ENCODE measurements at regions not wholly inside any gene's neighbourhood (a gene's known extent, or its start where the extent isn't known, plus 50 kb on each side); places are given as distances from the start of the nearest gene placed in this dataset.

DNA sequence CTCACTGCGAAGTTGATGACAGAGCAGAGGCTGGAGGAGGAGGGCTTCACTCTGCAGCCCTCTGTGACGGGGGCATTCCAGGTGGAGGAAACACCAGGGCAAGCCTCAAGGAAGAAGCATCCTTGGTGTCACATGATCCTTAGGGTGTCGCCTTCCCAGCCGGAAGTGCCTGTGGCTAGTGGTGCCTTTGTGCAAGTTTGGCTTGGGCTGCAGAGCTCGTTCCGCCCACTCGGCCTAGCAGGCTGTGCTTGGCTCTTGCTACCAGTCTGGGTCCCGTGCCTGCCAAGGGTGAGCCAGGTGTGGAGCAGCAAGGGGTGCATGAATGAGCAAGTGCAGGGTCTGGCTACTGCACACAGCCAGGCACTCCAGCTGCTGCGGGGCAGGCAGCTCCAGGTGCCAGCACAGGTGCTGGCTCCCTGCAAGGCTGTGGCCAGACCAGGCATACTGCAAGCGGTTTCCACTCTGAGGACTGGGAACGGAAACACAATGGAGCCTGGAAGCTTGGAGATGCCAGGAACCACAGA is 325.3 kb upstream of the SMIM21 start:
- no peak overlapping the region for H3K27ac ChIP-seq (ENCODE audit: low read depth, low read length)
- H3K9ac ChIP-seq (ENCODE audit: low read length in 5 of 5): no peak overlapping the region
- no peaks in the 10 kb centered on the region for H3K9me3 ChIP-seq (ENCODE audit: control insufficient read depth in 5 of 5, low read length in 5 of 5)
- no peaks in the 10 kb centered on the region for H3K4me1 ChIP-seq (ENCODE audit: control insufficient read depth in 5 of 5, insufficient read depth in 5 of 5, low read length in 5 of 5)
- H3K27me3 ChIP-seq (ENCODE audit: control insufficient read depth in 5 of 5, insufficient read depth in 4 of 5, low read length in 5 of 5): peaks cover 0 to 3% (median 0%) of the 10 kb centered on the region in 5 donors
- H3K36me3 ChIP-seq (ENCODE audit: control insufficient read depth in 5 of 5, insufficient read depth in 5 of 5, low read length in 5 of 5): no peaks in the 10 kb centered on the region
- H3K4me3 ChIP-seq (ENCODE audit: low read depth in 1 of 5, low read length in 5 of 5): no peak overlapping the region

DNA sequence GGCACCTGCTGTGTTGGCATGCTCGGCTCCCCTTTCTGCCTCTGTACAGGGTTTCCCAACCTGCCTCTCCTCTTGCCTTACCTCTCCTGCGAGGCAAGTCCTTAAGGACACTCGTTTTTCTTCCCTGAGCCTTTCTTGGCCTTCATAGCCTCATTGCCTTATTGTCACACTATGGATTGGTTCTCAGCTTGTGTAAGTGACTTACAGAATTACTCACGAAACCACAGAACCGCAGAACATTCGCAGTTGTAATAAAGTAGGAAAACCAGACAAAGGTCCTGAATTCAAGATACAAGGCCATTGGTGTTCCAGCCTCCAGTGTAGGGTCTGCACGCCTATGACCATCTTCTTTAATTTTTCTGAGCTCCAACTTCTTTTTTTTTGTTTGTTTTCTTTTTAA is 317.6 kb upstream of the SMIM21 start:
- no peaks in the 10 kb centered on the region for H3K36me3 ChIP-seq (ENCODE audit: control insufficient read depth in 5 of 5, insufficient read depth in 5 of 5, low read length in 5 of 5)
- H3K4me1 ChIP-seq (ENCODE audit: control insufficient read depth in 5 of 5, insufficient read depth in 5 of 5, low read length in 5 of 5): no peaks in the 10 kb centered on the region
- no peak overlapping the region for H3K4me3 ChIP-seq (ENCODE audit: low read depth in 1 of 5, low read length in 5 of 5)
- H3K27me3 ChIP-seq (ENCODE audit: control insufficient read depth in 5 of 5, insufficient read depth in 4 of 5, low read length in 5 of 5): peaks cover 0 to 2% (median 0%) of the 10 kb centered on the region in 5 donors
- no peaks in the 10 kb centered on the region for H3K9me3 ChIP-seq (ENCODE audit: control insufficient read depth in 5 of 5, low read length in 5 of 5)
- H3K9ac ChIP-seq (ENCODE audit: low read length in 5 of 5): no peak overlapping the region
- no peak overlapping the region for H3K27ac ChIP-seq (ENCODE audit: low read depth, low read length)

GRCh38 chr18:75742516-75742915 is 315.0 kb upstream of the SMIM21 start:
- no peaks in the 10 kb centered on the region for H3K36me3 ChIP-seq (ENCODE audit: control insufficient read depth in 5 of 5, insufficient read depth in 5 of 5, low read length in 5 of 5)
- peaks cover 0 to 2% (median 0%) of the 10 kb centered on the region in 5 donors for H3K27me3 ChIP-seq (ENCODE audit: control insufficient read depth in 5 of 5, insufficient read depth in 4 of 5, low read length in 5 of 5)
- H3K9me3 ChIP-seq (ENCODE audit: control insufficient read depth in 5 of 5, low read length in 5 of 5): no peaks in the 10 kb centered on the region
- no peak overlapping the region for H3K27ac ChIP-seq (ENCODE audit: low read depth, low read length)
- no peak overlapping the region for H3K9ac ChIP-seq (ENCODE audit: low read length in 5 of 5)
- no peak overlapping the region for H3K4me3 ChIP-seq (ENCODE audit: low read depth in 1 of 5, low read length in 5 of 5)
- no peaks in the 10 kb centered on the region for H3K4me1 ChIP-seq (ENCODE audit: control insufficient read depth in 5 of 5, insufficient read depth in 5 of 5, low read length in 5 of 5)

GRCh38 chr18:75739682-75740081 is 312.2 kb upstream of the SMIM21 start:
- Histone ChIP-seq H3K36me3 (ENCODE audit: control insufficient read depth in 5 of 5, insufficient read depth in 5 of 5, low read length in 5 of 5) (no peaks in the 10 kb centered on the region), H3K9ac (ENCODE audit: low read length in 5 of 5) (no peak overlapping the region), H3K27ac (ENCODE audit: low read depth, low read length) (no peak overlapping the region), H3K4me1 (ENCODE audit: control insufficient read depth in 5 of 5, insufficient read depth in 5 of 5, low read length in 5 of 5) (no peaks in the 10 kb centered on the region), H3K9me3 (ENCODE audit: control insufficient read depth in 5 of 5, low read length in 5 of 5) (peaks cover 0 to 2% (median 0%) of the 10 kb centered on the region in 5 donors), H3K4me3 (ENCODE audit: low read depth in 1 of 5, low read length in 5 of 5) (no peak overlapping the region), H3K27me3 (ENCODE audit: control insufficient read depth in 5 of 5, insufficient read depth in 4 of 5, low read length in 5 of 5) (peaks cover 0 to 3% (median 0%) of the 10 kb centered on the region in 5 donors)

DNA sequence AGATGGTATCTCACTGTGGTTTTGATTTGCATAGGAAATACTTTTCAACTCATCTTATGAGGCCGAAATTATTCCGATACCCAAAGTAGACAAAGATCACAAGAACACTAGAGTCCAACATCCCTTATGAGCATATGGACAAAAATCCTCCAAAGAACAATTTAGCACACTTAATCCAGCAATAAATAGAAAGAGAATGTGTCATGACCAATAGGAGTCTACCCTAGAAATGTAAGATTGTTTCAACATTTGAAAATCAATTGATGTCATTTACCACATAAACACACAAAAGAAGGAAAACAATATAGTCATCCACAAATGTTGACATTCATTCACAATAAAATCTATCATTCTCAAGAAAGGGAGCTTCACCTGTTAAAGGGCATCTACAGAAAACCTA is 307.8 kb upstream of the SMIM21 start:
- Histone ChIP-seq H3K9ac (ENCODE audit: low read length in 5 of 5) (no peak overlapping the region), H3K9me3 (ENCODE audit: control insufficient read depth in 5 of 5, low read length in 5 of 5) (peaks cover 0 to 2% (median 0%) of the 10 kb centered on the region in 5 donors), H3K27me3 (ENCODE audit: control insufficient read depth in 5 of 5, insufficient read depth in 4 of 5, low read length in 5 of 5) (peaks cover 0 to 3% (median 0%) of the 10 kb centered on the region in 5 donors), H3K4me3 (ENCODE audit: low read depth in 1 of 5, low read length in 5 of 5) (no peak overlapping the region), H3K27ac (ENCODE audit: low read depth, low read length) (no peak overlapping the region), H3K36me3 (ENCODE audit: control insufficient read depth in 5 of 5, insufficient read depth in 5 of 5, low read length in 5 of 5) (no peaks in the 10 kb centered on the region), H3K4me1 (ENCODE audit: control insufficient read depth in 5 of 5, insufficient read depth in 5 of 5, low read length in 5 of 5) (no peaks in the 10 kb centered on the region)

GRCh38 chr18:75730249-75730648 is 302.7 kb upstream of the SMIM21 start:
- Histone ChIP-seq H3K9me3 (ENCODE audit: control insufficient read depth in 5 of 5, low read length in 5 of 5) (no peaks in the 10 kb centered on the region), H3K9ac (ENCODE audit: low read length in 5 of 5) (no peak overlapping the region), H3K4me1 (ENCODE audit: control insufficient read depth in 5 of 5, insufficient read depth in 5 of 5, low read length in 5 of 5) (no peaks in the 10 kb centered on the region), H3K4me3 (ENCODE audit: low read depth in 1 of 5, low read length in 5 of 5) (no peak overlapping the region), H3K27me3 (ENCODE audit: control insufficient read depth in 5 of 5, insufficient read depth in 4 of 5, low read length in 5 of 5) (peaks cover 0 to 5% (median 0%) of the 10 kb centered on the region in 5 donors), H3K27ac (ENCODE audit: low read depth, low read length) (no peak overlapping the region), H3K36me3 (ENCODE audit: control insufficient read depth in 5 of 5, insufficient read depth in 5 of 5, low read length in 5 of 5) (no peaks in the 10 kb centered on the region)

DNA sequence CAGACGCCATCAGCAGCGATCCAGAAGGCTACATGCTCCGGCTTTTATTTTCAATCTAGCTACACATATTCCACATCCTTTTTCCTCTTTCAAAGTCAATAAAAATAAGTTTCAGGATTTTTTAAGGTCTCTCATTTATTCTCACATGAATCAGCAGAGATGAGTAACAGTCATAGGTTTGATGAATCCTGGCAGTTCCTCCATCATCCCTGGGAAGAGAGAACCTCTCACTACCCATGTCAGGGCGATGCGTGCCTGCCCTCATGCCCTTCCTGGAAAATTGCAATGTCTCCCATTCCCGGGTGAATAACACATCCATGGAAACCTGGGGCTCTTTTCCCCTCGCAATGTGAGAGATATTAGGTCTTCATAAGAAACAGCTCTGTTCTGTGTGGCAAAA is 301.1 kb upstream of the SMIM21 start:
- H3K9ac ChIP-seq (ENCODE audit: low read length in 5 of 5): no peak overlapping the region
- no peak overlapping the region for H3K4me3 ChIP-seq (ENCODE audit: low read depth in 1 of 5, low read length in 5 of 5)
- H3K27me3 ChIP-seq (ENCODE audit: control insufficient read depth in 5 of 5, insufficient read depth in 4 of 5, low read length in 5 of 5): peaks cover 0 to 6% (median 0%) of the 10 kb centered on the region in 5 donors
- no peak overlapping the region for H3K27ac ChIP-seq (ENCODE audit: low read depth, low read length)
- H3K4me1 ChIP-seq (ENCODE audit: control insufficient read depth in 5 of 5, insufficient read depth in 5 of 5, low read length in 5 of 5): no peaks in the 10 kb centered on the region
- H3K9me3 ChIP-seq (ENCODE audit: control insufficient read depth in 5 of 5, low read length in 5 of 5): no peaks in the 10 kb centered on the region
- H3K36me3 ChIP-seq (ENCODE audit: control insufficient read depth in 5 of 5, insufficient read depth in 5 of 5, low read length in 5 of 5): no peaks in the 10 kb centered on the region

DNA sequence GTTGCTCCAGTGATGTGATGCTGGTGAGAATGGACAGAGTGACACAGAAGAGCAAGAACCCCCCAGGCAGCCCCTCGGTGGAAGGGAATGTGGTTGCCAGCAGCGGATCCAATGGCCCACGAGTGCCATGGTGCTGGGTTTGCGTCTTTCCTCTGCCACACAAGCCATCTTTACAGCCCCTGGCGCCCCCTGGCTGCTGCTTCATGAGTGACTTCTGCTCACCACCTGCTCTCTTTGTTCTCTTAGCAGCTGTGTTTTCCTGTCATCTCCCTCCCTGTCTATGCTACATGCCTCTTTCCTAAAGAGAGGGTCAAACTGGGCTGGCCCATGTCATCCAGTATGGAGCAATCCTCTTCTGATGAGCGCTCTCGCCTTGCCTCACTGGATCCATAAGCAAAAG is 300.0 kb upstream of the SMIM21 start:
- Histone ChIP-seq H3K9ac (ENCODE audit: low read length in 5 of 5) (no peak overlapping the region), H3K27me3 (ENCODE audit: control insufficient read depth in 5 of 5, insufficient read depth in 4 of 5, low read length in 5 of 5) (peaks cover 0 to 6% (median 0%) of the 10 kb centered on the region in 5 donors), H3K4me1 (ENCODE audit: control insufficient read depth in 5 of 5, insufficient read depth in 5 of 5, low read length in 5 of 5) (no peaks in the 10 kb centered on the region), H3K27ac (ENCODE audit: low read depth, low read length) (no peak overlapping the region), H3K9me3 (ENCODE audit: control insufficient read depth in 5 of 5, low read length in 5 of 5) (no peaks in the 10 kb centered on the region), H3K36me3 (ENCODE audit: control insufficient read depth in 5 of 5, insufficient read depth in 5 of 5, low read length in 5 of 5) (no peaks in the 10 kb centered on the region), H3K4me3 (ENCODE audit: low read depth in 1 of 5, low read length in 5 of 5) (no peak overlapping the region)

- Histone ChIP-seq H3K9me3 (ENCODE audit: control insufficient read depth in 5 of 5, low read length in 5 of 5) (peaks cover 0 to 5% (median 0%) of the 10 kb centered on the region in 5 donors), H3K36me3 (ENCODE audit: control insufficient read depth in 5 of 5, insufficient read depth in 5 of 5, low read length in 5 of 5) (no peaks in the 10 kb centered on the region), H3K4me1 (ENCODE audit: control insufficient read depth in 5 of 5, insufficient read depth in 5 of 5, low read length in 5 of 5) (no peaks in the 10 kb centered on the region), H3K9ac (ENCODE audit: low read length in 5 of 5) (no peak overlapping the region), H3K27ac (ENCODE audit: low read depth, low read length) (no peak overlapping the region), H3K4me3 (ENCODE audit: low read depth in 1 of 5, low read length in 5 of 5) (no peak overlapping the region), H3K27me3 (ENCODE audit: control insufficient read depth in 5 of 5, insufficient read depth in 4 of 5, low read length in 5 of 5) (peaks cover 0 to 3% (median 0%) of the 10 kb centered on the region in 5 donors)
Measured at GRCh38 chr18:75723521-75724340, 296.2 kb upstream of the SMIM21 start.

GRCh38 chr18:75714766-75715165 is 287.3 kb upstream of the SMIM21 start:
- Histone ChIP-seq H3K27ac (ENCODE audit: low read depth, low read length) (no peak overlapping the region), H3K4me1 (ENCODE audit: control insufficient read depth in 5 of 5, insufficient read depth in 5 of 5, low read length in 5 of 5) (no peaks in the 10 kb centered on the region), H3K9ac (ENCODE audit: low read length in 5 of 5) (no peak overlapping the region), H3K9me3 (ENCODE audit: control insufficient read depth in 5 of 5, low read length in 5 of 5) (peaks cover 0 to 4% (median 0%) of the 10 kb centered on the region in 5 donors), H3K36me3 (ENCODE audit: control insufficient read depth in 5 of 5, insufficient read depth in 5 of 5, low read length in 5 of 5) (no peaks in the 10 kb centered on the region), H3K27me3 (ENCODE audit: control insufficient read depth in 5 of 5, insufficient read depth in 4 of 5, low read length in 5 of 5) (no peaks in the 10 kb centered on the region), H3K4me3 (ENCODE audit: low read depth in 1 of 5, low read length in 5 of 5) (no peak overlapping the region)
